Central memory CD4-positive, alpha-beta T cell (primary cell): ENCODE measurements at regions not wholly inside any gene's neighbourhood (a gene's known extent, or its start where the extent isn't known, plus 50 kb on each side); places are given as distances from the start of the nearest gene placed in this dataset.
"Not testable (repeated sequence)": the region's sequence is repeated elsewhere in the genome, so short reads cannot be mapped to it uniquely, and the experiment has no call there.

Experiments used
- DNase-seq: peaks from one replicate; pipeline ENCODE4 v3.0.0; 2022

- DNase-seq = no peak
Measured at GRCh38 chr2:7866825-7867224, 815.0 kb upstream of the ID2 start.

- no peak for DNase-seq
Measured at GRCh38 chr2:7867867-7868266, 814.0 kb upstream of the ID2 start.

GRCh38 chr2:7868836-7869235, 813.0 kb upstream of the ID2 start:
- DNase-seq = no peak

- not testable (repeated sequence) for DNase-seq
Measured at GRCh38 chr2:7876445-7876844, 805.4 kb upstream of the ID2 start.

GRCh38 chr2:7878266-7878665, 803.6 kb upstream of the ID2 start:
- DNase-seq = not testable (repeated sequence)

GRCh38 chr2:7878786-7879482, 802.9 kb upstream of the ID2 start:
- no peak for DNase-seq

- DNase-seq = no peak
Measured at GRCh38 chr2:7879483-7879835, 802.4 kb upstream of the ID2 start.

GRCh38 chr2:7880126-7880525, 801.7 kb upstream of the ID2 start:
- no peak for DNase-seq

GRCh38 chr2:7880566-7880965, 801.3 kb upstream of the ID2 start:
- no peak for DNase-seq

- DNase-seq = no peak
Measured at GRCh38 chr2:7881063-7881462, 800.8 kb upstream of the ID2 start.

GRCh38 chr2:7881466-7881865, 800.4 kb upstream of the ID2 start:
- DNase-seq = no peak

- no peak for DNase-seq
Measured at GRCh38 chr2:7882296-7882695, 799.6 kb upstream of the ID2 start.

- no peak for DNase-seq
Measured at GRCh38 chr2:7884338-7884737, 797.5 kb upstream of the ID2 start.

- DNase-seq = no peak
Measured at GRCh38 chr2:7886666-7887065, 795.2 kb upstream of the ID2 start.

GRCh38 chr2:7887441-7887840, 794.4 kb upstream of the ID2 start:
- DNase-seq = no peak

GRCh38 chr2:7888876-7889275, 793.0 kb upstream of the ID2 start:
- no peak for DNase-seq

GRCh38 chr2:7891312-7891711, 790.5 kb upstream of the ID2 start:
- no peak for DNase-seq

- no peak for DNase-seq
Measured at GRCh38 chr2:7895289-7895688, 786.6 kb upstream of the ID2 start.

- DNase-seq = no peak
Measured at GRCh38 chr2:7896940-7897487, 784.8 kb upstream of the ID2 start.

- no peak for DNase-seq
Measured at GRCh38 chr2:7899241-7899640, 782.6 kb upstream of the ID2 start.

- no peak for DNase-seq
Measured at GRCh38 chr2:7899923-7900322, 781.9 kb upstream of the ID2 start.

GRCh38 chr2:7900593-7900992, 781.3 kb upstream of the ID2 start:
- DNase-seq = no peak

- DNase-seq = no peak
Measured at GRCh38 chr2:7902251-7902765, 779.5 kb upstream of the ID2 start.

GRCh38 chr2:7904319-7904718, 777.5 kb upstream of the ID2 start:
- DNase-seq = no peak

- no peak for DNase-seq
Measured at GRCh38 chr2:7905756-7906155, 776.1 kb upstream of the ID2 start.
